Epithelial cell of proximal tubule (primary cell): ENCODE measurements at regions not wholly inside any gene's neighbourhood (a gene's known extent, or its start where the extent isn't known, plus 50 kb on each side); places are given as distances from the start of the nearest gene placed in this dataset.

Source experiments
- DNase-seq: peaks from one replicate; pipeline ENCODE4 v3.0.0-alpha.2; 2011; ENCODE audit warnings: low read depth
- H3K4me3 ChIP-seq: 2 replicates; pipeline ENCODE4 v1.5.1; 2011; ENCODE audit warnings: low read depth, mild to moderate bottlenecking, low read length
- CTCF ChIP-seq: conservative IDR thresholded peaks from 2 replicates; pipeline ENCODE4 v1.5.1; 2012; ENCODE audit warnings: low read depth, mild to moderate bottlenecking, low read length

- H3K4me3 ChIP-seq, result peak overlapping the region; percentile 69
- DNase-seq, result no peak
- no peak for TF ChIP-seq CTCF
Observed at GRCh38 chr18:39799006-39799405, 2156.0 kb upstream of the PIK3C3 start.

- TF ChIP-seq CTCF, result no peak
- DNase-seq, result no peak
- no peak overlapping the region for H3K4me3 ChIP-seq
Observed at GRCh38 chr18:39796393-39796792, 2158.6 kb upstream of the PIK3C3 start.

- TF ChIP-seq CTCF, result peak; percentile 33
- no peak for DNase-seq
- H3K4me3 ChIP-seq, result no peak overlapping the region
Observed at GRCh38 chr18:39795350-39795749, 2159.7 kb upstream of the PIK3C3 start.

- TF ChIP-seq CTCF, result no peak
- no peak overlapping the region for H3K4me3 ChIP-seq
- no peak for DNase-seq
Observed at GRCh38 chr18:39793609-39794008, 2161.4 kb upstream of the PIK3C3 start.

GRCh38 chr18:39788383-39788782 lies 2166.7 kb upstream of the PIK3C3 start:
- no peak for TF ChIP-seq CTCF
- no peak for DNase-seq
- H3K4me3 ChIP-seq, result no peak overlapping the region

- no peak for DNase-seq
- no peak overlapping the region for H3K4me3 ChIP-seq
- no peak for TF ChIP-seq CTCF
Observed at GRCh38 chr18:39786477-39786876, 2168.6 kb upstream of the PIK3C3 start.

- no peak for DNase-seq
- TF ChIP-seq CTCF, result no peak
- H3K4me3 ChIP-seq, result no peak overlapping the region
Observed at GRCh38 chr18:39784541-39784940, 2170.5 kb upstream of the PIK3C3 start.
